Stimulated activated CD4-positive, alpha-beta T cell treated with anti-CD3 and anti-CD28 coated beads, Interleukin-12 subunit alpha, Interleukin-12 subunit beta, amount 100 ng/mL, for 48 hours (primary cell): ENCODE measurements at regions not wholly inside any gene's neighbourhood (a gene's known extent, or its start where the extent isn't known, plus 50 kb on each side); places are given as distances from the start of the nearest gene placed in this dataset.

Experiments used
- DNase-seq, 3 donors: peaks; one replicate each; pipeline ENCODE4 v3.0.0-alpha.2; 2020; ENCODE audit warnings: low read depth in 2 of 3, low spot score in 1 of 3

DNA sequence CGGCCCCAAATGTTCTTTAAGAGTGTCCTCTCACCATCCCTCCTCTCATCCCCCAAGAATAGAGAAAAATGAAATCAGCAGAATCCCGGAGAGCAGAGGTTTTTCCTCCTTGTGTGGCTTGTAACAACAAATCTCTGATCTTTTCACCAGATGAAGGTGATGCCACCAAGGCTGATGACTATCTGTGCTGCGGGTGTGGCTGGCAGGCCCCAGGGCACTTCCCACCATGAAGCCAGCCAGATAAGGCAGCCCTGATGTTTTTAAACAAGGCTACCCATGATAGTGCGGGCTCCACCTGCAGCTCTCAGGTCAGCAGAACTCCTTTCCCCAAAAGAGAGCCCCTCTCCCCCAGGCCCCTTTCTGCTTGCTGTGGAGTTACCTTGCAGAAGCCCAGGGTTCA lies 58.0 kb upstream of the PARP11 start:
- no peak for DNase-seq

DNA sequence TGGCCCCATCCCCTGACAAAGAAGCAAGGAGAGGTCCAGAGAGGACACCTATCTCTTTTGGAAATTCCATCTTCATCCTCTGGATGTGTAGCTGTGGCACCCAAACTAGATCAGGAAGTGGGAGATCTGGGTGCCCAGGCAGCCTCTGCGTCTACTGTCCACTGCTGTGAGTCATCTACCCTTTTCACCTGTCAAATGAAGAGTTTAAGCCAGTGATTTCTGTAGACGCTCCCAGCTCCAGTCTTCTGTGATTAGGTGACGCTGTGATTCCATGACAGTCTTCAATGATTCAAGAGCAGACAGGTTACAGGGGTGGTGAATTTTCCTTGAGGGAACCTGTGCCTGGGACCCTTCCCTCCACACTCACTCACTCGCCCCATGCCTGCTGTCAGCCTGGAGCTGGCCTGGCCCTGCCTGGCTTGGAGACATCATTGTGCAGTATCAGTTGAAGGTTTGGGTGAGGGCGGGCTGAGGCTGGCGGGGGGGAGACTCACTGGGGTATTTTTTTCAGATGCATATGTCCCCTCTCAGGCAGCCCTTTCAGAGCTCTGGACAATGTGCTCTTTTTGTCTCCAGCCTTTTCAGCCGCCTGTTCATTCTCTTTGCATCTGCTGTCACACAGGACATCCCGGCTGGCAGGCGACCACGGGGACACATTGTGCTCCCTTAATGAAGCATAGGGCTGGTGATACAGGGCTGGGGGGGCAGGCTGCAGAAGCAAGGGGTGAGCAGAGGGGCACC lies 56.8 kb upstream of the PARP11 start:
- DNase-seq = no peak

DNA sequence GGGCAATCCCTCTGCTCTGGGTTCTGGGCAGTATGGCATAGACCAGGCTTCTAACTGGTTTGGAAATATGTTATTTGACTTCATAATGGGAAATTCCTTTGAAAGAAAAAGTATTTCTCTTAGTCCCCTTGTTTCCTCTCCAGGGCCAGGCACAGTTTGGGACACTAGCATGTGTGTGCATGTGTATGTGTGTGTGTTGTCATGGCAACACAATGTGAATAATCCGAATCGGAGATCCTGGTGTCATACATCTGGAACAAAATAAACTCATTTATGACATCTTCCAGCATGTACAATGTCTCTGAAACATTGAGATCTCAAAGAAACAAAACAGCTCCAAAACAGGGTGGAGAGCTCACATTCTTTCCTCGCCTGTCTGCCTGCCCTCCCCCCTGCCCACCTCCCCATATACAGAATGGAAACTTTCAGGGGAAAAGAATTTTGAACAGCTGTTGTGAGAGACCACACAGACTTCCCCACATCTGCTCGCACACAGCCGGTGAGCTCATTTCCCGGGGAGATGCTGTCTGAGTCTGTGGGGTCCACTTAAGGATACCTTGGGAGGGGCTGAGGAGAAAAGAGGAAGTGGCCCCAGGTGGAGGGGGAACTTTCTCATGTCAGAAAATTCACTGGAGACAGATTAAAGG lies 55.5 kb upstream of the PARP11 start:
- DNase-seq = no peak

DNA sequence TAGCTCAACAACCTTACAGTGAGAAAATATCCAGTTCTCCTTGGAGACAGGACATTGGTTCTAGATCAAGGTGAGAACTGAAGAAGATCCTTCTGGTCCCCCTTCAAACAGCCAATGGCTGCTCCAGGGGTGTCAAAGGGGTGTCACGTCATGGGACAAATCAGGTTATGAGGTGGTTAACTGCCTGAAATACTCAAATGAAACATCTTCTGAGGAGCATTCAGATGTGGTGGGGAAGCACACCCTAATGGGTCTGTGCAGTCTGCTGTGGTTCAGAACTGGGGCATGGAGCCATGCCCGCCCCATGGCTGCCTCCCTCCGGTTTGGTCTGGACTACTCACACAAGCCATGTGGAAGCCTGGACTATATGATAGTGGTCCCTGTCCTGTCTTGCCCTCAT lies 52.4 kb upstream of the PARP11 start:
- no peak for DNase-seq

DNA sequence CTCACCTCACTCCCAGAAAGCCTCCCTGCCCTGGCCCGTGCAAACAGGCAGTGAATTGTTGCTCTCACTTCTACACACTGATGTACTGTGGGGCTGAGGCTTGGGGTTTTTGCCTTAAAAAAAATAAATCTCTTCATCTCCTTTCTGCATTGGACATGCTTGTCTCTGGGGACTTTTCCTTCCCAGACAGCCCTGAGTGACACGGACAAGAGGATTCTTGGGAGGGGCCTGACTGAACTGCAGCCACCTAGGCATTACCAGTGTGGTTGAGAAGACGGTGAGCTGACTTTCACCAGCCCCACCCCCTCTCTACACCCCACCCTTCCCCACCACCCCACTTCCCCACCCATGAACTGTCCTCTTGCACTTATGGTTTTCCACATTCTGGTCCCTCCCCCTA lies 51.6 kb upstream of the PARP11 start:
- no peak for DNase-seq

DNA sequence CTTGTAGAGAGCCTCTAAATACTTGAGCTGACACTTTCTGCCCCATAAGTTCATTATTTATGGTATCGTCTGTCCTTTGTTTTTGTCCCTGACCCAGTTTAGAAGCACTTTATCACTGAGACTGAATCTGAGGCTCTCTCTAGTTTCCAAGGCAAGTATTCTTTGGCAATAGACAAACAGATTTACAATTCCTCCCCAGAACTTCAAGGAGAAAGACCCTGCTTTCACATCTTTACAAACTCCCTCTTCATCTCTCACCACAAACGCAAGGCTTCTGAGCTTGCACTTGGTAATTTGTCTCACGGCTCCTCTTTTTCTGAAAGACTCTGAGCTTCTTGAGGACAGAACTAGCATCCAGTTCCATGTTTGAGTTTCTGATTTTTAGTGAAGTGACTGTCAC lies 49.8 kb upstream of the PARP11 start:
- DNase-seq = no peak
